HepG2 (cell line): ENCODE measurements at regions not wholly inside any gene's neighbourhood (a gene's known extent, or its start where the extent isn't known, plus 50 kb on each side); places are given as distances from the start of the nearest gene placed in this dataset.

Experiments
- ATAC-seq: fragments of 200-7000 bp; cut with Tn5 transposase; 3 replicates; pipeline ENCODE4 v1.9.1; 2020; ENCODE audit warnings: mild to moderate bottlenecking, moderate library complexity
- BruUV-seq: library from RNA; stranded (reverse); fragments of 400-500 nt; replicated peaks from 2 replicates; lab custom pipeline; 2021; lab: Mats Ljungman, UMichigan
- CTCF ChIA-PET: fragments of 300-600 bp; formaldehyde crosslinking; extraction: SDS; loops from one replicate; lab custom pipeline; 2021; ENCODE audit warnings: low total read pairs, inconsistent platforms, low intra/inter-chr PET ratio; lab: Yijun Ruan, JAX
- POLR2A ChIA-PET: fragments of 350-600 bp; sonication (Branson Sonifier 250); formaldehyde crosslinking; loops from one replicate; lab custom pipeline; 2020; ENCODE audit warnings: antibody characterized with exemption, inconsistent platforms; lab: Yijun Ruan, JAX
- DNase-seq: peaks from one replicate; pipeline ENCODE4 v3.0.0-alpha.2; 2015; ENCODE audit warnings: low spot score
- FAIRE-seq: peaks from 3 replicates; lab custom pipeline; 2011; peaks lifted over from hg19 to GRCh38; lab: Jason Lieb, UNC
- H2AFZ ChIP-seq: one replicate; pipeline ENCODE4 v1.6.1; 2011; ENCODE audit warnings: low read length, inconsistent platforms
- H3K27ac ChIP-seq: fragments of 300-600 bp; 3 replicates; pipeline ENCODE4 v1.8.0; 2011; ENCODE audit warnings: mixed run types, mild to moderate bottlenecking, mixed read lengths, low read length, inconsistent platforms; ENCODE audit not compliant: insufficient read depth; ENCODE audit errors: extremely low read length
- H3K27me3 ChIP-seq, 2 experiments: fragments of 200-600 bp in 1 of 2; 2 replicates in 1 of 2; 3 replicates in 1 of 2; pipeline versions ENCODE4 v1.6.0 to v1.8.0; 2011; ENCODE audit warnings: low read length in 2 of 2, mild to moderate bottlenecking in 2 of 2, moderate library complexity in 2 of 2, inconsistent platforms in 1 of 2; ENCODE audit not compliant: insufficient read depth in 2 of 2, control insufficient read depth in 1 of 2
- H3K36me3 ChIP-seq, 2 experiments: fragments of 200-600 bp in 1 of 2; replicated peaks in 1 of 2; 2 replicates in 1 of 2; 3 replicates in 1 of 2; pipeline versions ENCODE4 v1.5.1 to v1.8.0; 2011; ENCODE audit warnings: low read length in 2 of 2, inconsistent platforms in 1 of 2; ENCODE audit not compliant: insufficient read depth in 2 of 2, control insufficient read depth in 1 of 2
- H3K4me1 ChIP-seq: 2 replicates; pipeline ENCODE4 v1.5.1; 2012; ENCODE audit warnings: low read length, inconsistent platforms; ENCODE audit not compliant: insufficient read depth
- H3K4me2 ChIP-seq: 2 replicates; pipeline ENCODE4 v1.6.0; 2011; ENCODE audit warnings: low read depth, low read length, inconsistent platforms
- H3K4me3 ChIP-seq, 3 experiments: fragments of 200-600 bp in 1 of 3; sonication (generic), shearing (Covaris generic) in 1 of 3; replicated peaks in 1 of 3; 2 replicates each; pipeline ENCODE4 v1.5.1; 2011 to 2016; ENCODE audit warnings: low read length in 3 of 3, inconsistent platforms in 2 of 3, low read depth in 2 of 3, mild to moderate bottlenecking in 2 of 3, control low read depth in 1 of 3, mixed read lengths in 1 of 3; ENCODE audit not compliant: insufficient read depth in 1 of 3
- H3K79me2 ChIP-seq: one replicate; pipeline ENCODE4 v1.6.1; 2011; ENCODE audit warnings: low read length, inconsistent platforms; ENCODE audit not compliant: insufficient read depth
- H3K9ac ChIP-seq: 2 replicates; pipeline ENCODE4 v1.6.0; 2011; ENCODE audit warnings: mild to moderate bottlenecking, low read depth, low read length, inconsistent platforms; ENCODE audit not compliant: insufficient read depth
- H3K9me3 ChIP-seq: 2 replicates; pipeline ENCODE4 v1.5.1; 2012; ENCODE audit warnings: mild to moderate bottlenecking, low read length
- H4K20me1 ChIP-seq: 2 replicates; pipeline ENCODE4 v1.6.0; 2011; ENCODE audit warnings: inconsistent platforms, mild to moderate bottlenecking, low read length, moderate library complexity; ENCODE audit not compliant: insufficient read depth
- CBX1 ChIP-seq: IDR thresholded peaks from one replicate; pipeline ENCODE4 v1.6.1; 2016; ENCODE audit warnings: antibody characterized with exemption, low read depth
- KAT8 ChIP-seq: IDR thresholded peaks from 2 replicates; pipeline ENCODE4 v1.6.1; 2016; ENCODE audit warnings: missing genetic modification reagents, missing compliant biosample characterization
- NFIB ChIP-seq: sonication (generic); formaldehyde crosslinking; IDR thresholded peaks from 2 replicates; pipeline ENCODE4 v1.9.0; 2021; ENCODE audit warnings: missing genetic modification reagents, mild to moderate bottlenecking, borderline replicate concordance
- POLR2AphosphoS5 ChIP-seq: IDR thresholded peaks from 2 replicates; pipeline ENCODE4 v1.6.1; 2012; ENCODE audit warnings: low read depth, low read length
- SOX6 ChIP-seq, 2 experiments: fragments of 450-650 bp in 1 of 2; sonication (generic) in 1 of 2; formaldehyde crosslinking in 1 of 2; IDR thresholded peaks; 2 replicates each; pipeline versions ENCODE4 v1.4.0 to v1.6.1; 2017 to 2020; ENCODE audit warnings: antibody characterized with exemption in 1 of 2, mild to moderate bottlenecking in 1 of 2, missing genetic modification reagents in 1 of 2
- SP2 ChIP-seq: sonication (generic); formaldehyde crosslinking; IDR thresholded peaks from 2 replicates; pipeline ENCODE4 v1.5.1; 2020; ENCODE audit warnings: mild to moderate bottlenecking, missing genetic modification reagents
- SRSF1 ChIP-seq: fragments of 200-400 bp; formaldehyde crosslinking; optimal IDR thresholded peaks from 2 replicates; pipeline ENCODE3; 2017; ENCODE audit warnings: mild to moderate bottlenecking, low read depth, low read length, moderate library complexity
- USF2 ChIP-seq, 2 experiments: sonication (generic) in 1 of 2; formaldehyde crosslinking in 1 of 2; IDR thresholded peaks; 2 replicates each; pipeline versions ENCODE4 v1.5.1 to v1.6.1; 2011 to 2020; ENCODE audit warnings: borderline replicate concordance in 1 of 2, low read depth in 1 of 2, low read length in 1 of 2, mild to moderate bottlenecking in 1 of 2, missing genetic modification reagents in 1 of 2, moderate library complexity in 1 of 2
- ZNF740 ChIP-seq: sonication (generic); formaldehyde crosslinking; IDR thresholded peaks from 2 replicates; pipeline ENCODE4 v1.4.0; 2020; ENCODE audit warnings: missing genetic modification reagents
- WGBS: methylation state at CpG from one replicate; pipeline ENCODE4 v1.1.6; 2017; ENCODE audit warnings: low lambda C conversion rate; 5-methylcytosine and 5-hydroxymethylcytosine counted together
- in situ Hi-C: cut with HindIII; loops from 2 replicates; pipeline ENCODE4 v1.10.0; 2017; ENCODE audit warnings: low pct_unique_long_range_greater_than_20kb; ENCODE audit not compliant: extremely low pct_ligation_motif_present
- intact Hi-C: fragments of 100-400 bp; cut with micrococcal nuclease; formaldehyde crosslinking; loops from one replicate; pipeline ENCODE4 v1.10.0; 2022; ENCODE audit not compliant: unreplicated experiment

GRCh38 chr4:26020083-26020668 lies 106.2 kb downstream of the SMIM20 start:
- H3K79me2 ChIP-seq, result no peaks in the 10 kb centered on the region
- WGBS, result 52% methylated on average over 10 of the region's 10 CpGs
- FAIRE-seq (no peak), ATAC-seq (no peak), DNase-seq (no peak)
- ChIA-PET CTCF (no interaction called here), POLR2A (no interaction called here)
- H3K9me3 ChIP-seq, result no peaks in the 10 kb centered on the region
- H3K4me1 ChIP-seq, result peaks cover 42% of the 10 kb centered on the region
- H3K27me3 ChIP-seq, result peaks cover 0 to 19% of the 10 kb centered on the region in 2 experiments; a peak in 3 of 5 replicates
- no peaks in the 10 kb centered on the region for H3K36me3 ChIP-seq
- no TSS peak for BruUV-seq
- H3K4me3 ChIP-seq, result no peak overlapping the region
- no peaks in the 10 kb centered on the region for H4K20me1 ChIP-seq
- H3K4me2 ChIP-seq, result no peak overlapping the region
- in situ Hi-C loops, result no loop called here
- no peak overlapping the region for H3K27ac ChIP-seq
- no peak overlapping the region for H3K9ac ChIP-seq
- TF ChIP-seq USF2 (IDR thresholded peaks at IDR 0.05; ENCODE audit: low read depth, low read length), result no peak
- TF ChIP-seq USF2 (CRISPR knock-in tag; IDR thresholded peaks at IDR 0.05; ENCODE audit: borderline replicate concordance), result no peak
- no peak for TF ChIP-seq KAT8 (CRISPR knock-in tag)
- no peak for TF ChIP-seq NFIB (CRISPR knock-in tag)
- no peak for TF ChIP-seq CBX1
- TF ChIP-seq POLR2AphosphoS5, result no peak
- no peak for TF ChIP-seq SOX6 (IDR thresholded peaks at IDR 0.05)
- TF ChIP-seq SOX6 (CRISPR knock-in tag; IDR thresholded peaks at IDR 0.05), result no peak
- no peak for TF ChIP-seq SP2 (CRISPR knock-in tag)
- TF ChIP-seq ZNF740, result no peak
- TF ChIP-seq SRSF1, result no peak
- no peak overlapping the region for H2AFZ ChIP-seq
- intact Hi-C loops, result loop anchor here (10.0 kb wide), 1 partner anchor 115 kb away; no protein-coding TSS in a partner anchor
